ENCODE measurements at regions not wholly inside any gene's neighbourhood (a gene's known extent, or its start where the extent isn't known, plus 50 kb on each side); places are given as distances from the start of the nearest gene placed in this dataset.
"Not testable (repeated sequence)": the region's sequence is repeated elsewhere in the genome, so short reads cannot be mapped to it uniquely, and the experiment has no call there.

DNA sequence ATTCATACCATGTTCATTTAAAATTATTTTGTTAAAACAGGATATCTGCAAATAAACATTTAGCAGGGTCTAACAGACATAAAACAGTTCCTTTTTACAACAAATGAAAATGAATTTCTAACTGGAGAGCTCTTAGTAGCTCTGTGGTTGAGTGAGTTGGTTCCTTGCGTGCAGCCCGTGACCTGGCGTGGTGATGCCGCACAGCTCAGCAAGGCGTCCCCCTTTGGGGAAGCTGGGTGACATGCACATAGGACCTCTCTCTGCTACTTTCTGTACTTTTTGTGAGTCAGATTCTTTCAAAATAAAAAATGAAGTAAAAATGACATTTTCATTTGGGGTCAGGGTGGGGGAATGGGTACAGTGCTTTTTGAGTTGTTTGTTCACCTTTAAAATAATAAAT, 75.9 kb downstream of the NPIPB11 start:
- DNase-seq (ENCODE audit: low read depth in 1 of 2, low spot score in 1 of 2) = not testable (repeated sequence)

DNA sequence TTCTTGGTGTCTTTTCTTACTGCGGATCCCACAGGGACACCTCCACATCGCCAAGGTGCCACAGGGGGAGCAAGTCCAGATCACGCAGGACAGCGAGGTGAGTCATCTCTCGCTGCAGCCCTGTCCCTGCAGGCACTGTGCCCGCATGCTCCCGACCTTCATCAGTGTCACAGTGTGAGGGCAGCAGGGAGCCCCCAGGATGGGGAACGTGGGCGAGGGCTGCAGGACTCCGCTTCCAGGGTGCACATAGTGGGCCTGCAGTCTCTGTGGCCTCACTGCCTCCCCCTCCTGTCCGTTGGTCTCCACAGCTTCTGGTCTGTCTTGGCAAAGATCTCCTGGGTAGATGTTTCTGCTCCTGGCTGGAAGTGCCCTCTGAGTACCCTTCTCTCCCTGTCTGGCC, 78.0 kb downstream of the NPIPB11 start:
- not testable (repeated sequence) for DNase-seq (ENCODE audit: low read depth in 1 of 2, low spot score in 1 of 2)

DNA sequence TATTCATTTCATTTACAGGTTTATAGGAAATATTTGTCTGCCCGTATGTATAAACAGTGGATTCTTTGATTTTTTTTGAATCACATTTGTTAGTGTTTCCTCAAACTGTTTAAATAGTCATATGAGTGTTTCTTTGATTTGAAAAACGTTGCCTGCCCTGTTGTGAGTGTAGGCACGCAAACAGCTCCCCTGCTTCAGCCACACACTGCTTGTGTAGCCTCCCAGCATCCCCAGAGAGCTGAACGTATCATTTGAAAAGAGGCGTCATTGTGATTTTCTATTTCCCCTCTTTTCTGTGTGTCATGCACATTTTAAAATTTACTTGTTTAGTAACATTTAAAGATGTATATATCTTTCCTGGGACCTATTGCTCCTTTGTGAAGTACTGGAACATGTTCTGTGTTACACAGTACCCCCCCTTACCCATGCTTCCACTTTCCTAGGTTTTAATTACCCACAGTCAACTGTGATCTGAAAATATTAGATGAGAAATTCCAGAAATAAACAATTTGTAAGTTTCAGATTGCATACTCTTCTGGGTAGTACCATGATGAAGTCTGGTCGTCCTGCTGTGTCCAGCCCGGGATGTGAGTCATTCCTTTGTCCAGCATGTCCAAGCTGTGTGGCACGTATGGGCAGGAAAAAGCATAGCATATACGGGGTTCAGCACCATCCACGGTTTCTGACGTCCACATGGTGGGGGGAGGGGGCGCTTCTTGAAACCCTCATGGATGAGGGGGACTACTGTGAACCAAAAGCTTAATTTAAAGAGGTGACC, 78.7 kb downstream of the NPIPB11 start:
- DNase-seq (ENCODE audit: low read depth in 1 of 2, low spot score in 1 of 2) = not testable (repeated sequence)

DNA sequence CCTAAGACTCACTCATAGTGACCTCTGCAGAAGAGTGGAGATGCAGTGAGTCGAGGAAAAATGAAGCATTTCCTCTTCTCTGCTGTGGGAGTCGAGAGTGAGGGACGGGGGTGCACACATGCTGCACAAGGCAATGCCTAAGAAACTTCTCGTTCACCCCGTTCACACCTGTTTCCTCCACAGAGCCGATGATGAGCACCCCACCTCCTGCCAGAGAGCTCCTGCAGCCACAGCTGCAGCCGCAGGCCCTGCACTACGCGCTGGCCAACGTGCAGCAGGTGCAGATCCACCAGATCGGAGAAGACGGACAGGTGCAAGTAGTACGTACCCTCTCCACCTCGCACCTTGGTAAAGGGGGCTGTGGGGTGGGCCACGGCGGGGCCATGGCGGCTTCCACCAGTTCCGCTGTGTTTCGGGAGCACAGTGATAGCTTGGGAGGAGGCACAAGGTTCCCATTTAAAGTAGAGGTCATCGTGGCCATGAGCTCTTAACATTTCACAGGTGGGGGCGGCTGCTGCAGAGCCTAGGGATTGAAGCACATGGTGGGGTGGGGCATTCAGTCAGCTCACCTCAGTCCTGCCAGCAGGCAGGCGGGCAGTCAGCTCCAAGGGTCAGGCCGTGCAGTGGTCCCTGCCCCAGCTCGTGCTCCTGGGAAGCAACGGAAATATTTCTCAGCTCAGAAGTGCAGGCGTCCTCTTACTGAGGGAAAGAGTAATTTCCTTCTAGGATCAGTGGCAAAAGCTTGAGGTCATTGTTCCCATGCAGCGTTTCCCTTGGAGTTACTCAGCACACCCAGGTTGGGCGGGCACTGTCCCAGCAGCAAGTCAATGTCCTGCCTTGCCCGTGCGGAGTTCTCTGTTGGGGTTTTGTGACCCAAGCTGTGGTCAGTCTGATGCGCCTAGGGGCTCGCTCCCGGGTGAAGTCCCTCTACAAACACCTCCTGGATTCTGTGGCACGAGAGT, 80.1 kb downstream of the NPIPB11 start:
- not testable (repeated sequence) for DNase-seq (ENCODE audit: low read depth in 1 of 2, low spot score in 1 of 2)

DNA sequence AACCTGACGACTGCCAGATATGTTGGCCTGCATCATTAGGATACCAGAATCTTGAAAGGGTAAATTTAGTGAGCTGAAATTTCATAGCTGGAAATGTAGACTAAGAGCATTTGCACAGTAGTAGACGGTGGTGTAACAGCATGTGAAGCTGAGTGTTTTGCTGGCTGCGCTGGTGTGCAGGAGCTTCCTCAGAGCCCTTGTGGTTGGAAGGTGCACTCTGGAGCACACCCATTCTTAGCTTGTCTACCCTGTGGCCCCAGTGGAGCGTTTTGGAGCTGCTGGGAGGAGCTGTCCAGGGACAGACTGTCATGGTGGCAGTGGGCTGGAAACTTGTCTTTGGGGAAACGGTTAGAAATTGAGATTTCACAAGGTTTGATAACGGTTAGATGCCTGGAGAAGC, 82.8 kb downstream of the NPIPB11 start:
- not testable (repeated sequence) for DNase-seq (ENCODE audit: low read depth in 1 of 2, low spot score in 1 of 2)

DNA sequence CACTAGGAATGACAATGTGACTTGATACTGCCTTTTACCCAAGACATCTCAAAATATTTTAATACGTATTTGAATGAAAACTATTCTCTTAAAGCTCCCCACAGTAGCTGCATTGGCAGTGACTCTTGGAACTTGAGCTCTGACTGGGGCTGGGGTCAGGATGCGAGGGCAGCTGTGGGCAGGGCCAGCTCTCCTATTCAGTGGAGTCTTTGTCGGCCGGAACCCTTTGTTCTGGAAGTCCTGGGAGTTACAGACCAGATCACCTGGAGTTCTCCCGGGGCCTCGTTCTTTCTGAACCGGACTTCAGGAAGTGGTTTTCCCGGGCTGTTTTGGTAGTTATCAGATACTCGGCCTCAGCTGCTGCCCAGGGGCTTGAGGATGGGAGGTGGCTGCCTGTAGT, 84.9 kb downstream of the NPIPB11 start:
- no peak for DNase-seq (ENCODE audit: low read depth in 1 of 2, low spot score in 1 of 2)

DNA sequence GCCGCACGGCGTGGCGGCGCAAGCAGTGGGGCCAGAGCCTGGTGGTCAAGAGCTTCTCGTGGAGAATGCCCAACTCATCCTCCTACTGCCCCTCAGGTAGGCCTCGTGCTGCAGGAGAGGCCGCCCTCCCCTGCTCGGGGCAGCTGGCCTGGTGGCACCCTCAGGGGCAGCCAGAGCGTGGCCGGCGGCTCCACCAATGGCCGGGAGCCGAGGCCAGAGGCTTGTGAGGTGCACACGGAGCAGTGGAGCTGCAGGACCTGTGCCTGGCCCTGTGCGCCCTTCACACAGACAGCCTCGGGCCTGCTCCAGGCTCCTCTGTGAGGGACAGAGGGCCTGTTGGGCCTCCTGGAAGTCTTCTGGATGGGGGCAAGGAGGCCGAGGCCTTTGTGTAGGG, 85.5 kb downstream of the NPIPB11 start:
- no peak for DNase-seq (ENCODE audit: low read depth in 1 of 2, low spot score in 1 of 2)

DNA sequence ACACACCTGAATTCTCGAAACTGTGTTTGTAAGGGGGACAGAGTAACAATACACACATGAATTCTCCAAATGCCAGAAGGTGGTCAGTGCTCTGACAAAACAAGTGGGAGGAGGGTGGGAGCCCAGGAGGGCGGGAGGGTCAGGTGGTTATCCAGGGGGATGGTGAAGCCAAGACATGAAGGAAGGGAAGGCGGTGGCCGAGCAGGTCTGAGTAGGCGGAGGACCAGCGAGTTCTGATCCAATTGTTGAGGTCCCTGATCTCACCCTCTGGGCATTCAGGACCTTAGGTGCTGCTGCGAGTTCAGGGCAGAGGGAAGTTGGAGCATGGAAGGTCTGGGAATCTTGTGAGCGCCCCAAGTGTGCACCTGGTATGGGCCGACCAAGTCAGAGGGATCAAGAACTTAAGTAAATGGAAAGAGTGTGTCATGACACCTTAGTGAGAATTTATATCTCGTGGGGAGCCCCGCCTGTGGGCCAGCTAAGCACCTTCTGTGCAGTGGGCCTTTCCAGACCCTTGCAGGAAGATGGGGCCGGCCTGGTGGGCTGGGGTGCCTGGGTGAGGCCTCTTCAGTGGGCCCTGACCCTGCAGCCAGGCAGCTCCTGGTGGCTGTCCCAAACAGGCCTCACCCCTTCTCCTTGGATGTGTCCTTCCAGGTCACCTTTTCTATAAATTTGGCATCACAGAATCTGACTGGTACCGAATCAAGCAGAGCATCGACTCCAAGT, 86.1 kb downstream of the NPIPB11 start:
- DNase-seq (ENCODE audit: low read depth in 1 of 2, low spot score in 1 of 2) = no peak

DNA sequence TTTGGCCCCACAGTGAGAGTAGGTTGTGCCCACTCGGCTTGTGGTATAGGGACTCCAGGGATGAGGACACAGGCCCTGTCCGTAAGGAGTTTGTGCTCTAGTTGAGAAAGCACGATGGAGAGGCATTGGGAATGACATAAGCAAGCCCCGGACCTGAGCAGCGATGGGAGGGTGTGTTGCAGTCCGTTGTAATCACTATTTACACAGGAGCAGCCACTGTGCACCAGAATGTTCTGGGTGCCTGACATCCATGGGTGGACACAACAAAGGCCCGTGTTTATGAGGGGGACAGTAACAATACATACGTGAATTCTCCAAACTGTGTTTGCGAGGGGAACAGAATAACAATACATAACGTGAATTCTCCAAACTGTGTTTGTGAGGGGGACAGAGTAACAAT, 86.8 kb downstream of the NPIPB11 start:
- no peak for DNase-seq (ENCODE audit: low read depth in 1 of 2, low spot score in 1 of 2)

DNA sequence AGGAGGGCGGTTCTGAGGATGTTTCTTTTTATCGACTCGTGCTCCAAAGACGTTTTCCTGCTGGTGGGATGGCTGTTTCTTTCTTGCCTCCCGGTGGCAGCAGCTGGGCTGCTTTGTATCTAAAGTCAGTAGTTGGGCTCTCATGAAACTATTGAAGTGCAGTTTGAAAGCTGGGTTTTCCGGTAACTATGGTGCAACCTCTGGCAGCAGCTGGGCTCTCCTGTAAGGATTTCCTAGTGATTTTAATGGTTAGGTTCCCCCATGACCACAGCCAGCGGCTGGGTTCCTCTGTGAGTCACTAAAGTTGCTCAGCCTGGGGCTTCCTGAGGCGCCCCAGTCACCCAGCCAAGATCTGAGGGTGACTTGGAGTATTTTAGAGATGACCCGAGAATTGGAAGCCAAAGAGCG, 87.9 kb downstream of the NPIPB11 start:
- DNase-seq (ENCODE audit: low read depth in 1 of 2, low spot score in 1 of 2) = not testable (repeated sequence)

DNA sequence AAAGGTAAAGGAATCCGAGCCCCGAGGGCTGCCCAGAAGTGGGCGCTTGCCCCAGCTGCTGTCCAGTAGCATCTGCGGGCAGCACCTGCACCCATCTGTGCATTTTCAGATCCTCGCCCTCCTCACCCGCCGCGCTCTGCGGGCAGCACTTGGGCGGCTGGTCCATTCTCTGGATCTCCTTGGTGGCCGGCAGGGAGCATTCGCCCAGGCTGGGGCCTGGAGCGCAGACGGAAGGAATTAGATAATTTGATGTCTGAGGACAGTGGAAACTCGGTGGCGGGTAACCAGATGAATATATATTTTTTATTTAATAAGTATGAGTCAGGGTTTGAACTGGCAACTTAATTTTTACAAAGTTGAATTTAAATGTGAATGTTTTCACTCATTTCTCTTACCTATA, 88.5 kb downstream of the NPIPB11 start:
- DNase-seq (ENCODE audit: low read depth in 1 of 2, low spot score in 1 of 2) = no peak

DNA sequence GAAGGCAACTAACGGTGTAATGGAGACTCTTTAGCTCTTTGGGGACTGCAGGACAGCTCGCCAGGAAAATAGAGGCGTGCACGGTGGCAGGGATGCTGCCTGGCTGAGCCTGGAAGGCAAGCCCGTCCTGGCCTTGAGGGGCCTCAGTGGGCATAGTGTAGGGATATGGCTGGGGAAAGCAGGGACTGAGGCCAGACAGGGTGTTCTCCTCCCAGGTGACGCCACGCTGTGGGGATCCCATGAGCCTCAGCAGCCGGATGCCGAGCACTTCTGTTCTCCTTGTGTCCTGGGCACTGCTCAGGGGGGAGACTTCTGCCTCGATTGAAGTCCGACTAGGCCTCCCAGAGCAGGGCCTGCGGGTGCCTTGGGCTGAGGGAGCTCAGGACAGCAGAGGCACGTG, 89.2 kb downstream of the NPIPB11 start:
- no peak for DNase-seq (ENCODE audit: low read depth in 1 of 2, low spot score in 1 of 2)

DNA sequence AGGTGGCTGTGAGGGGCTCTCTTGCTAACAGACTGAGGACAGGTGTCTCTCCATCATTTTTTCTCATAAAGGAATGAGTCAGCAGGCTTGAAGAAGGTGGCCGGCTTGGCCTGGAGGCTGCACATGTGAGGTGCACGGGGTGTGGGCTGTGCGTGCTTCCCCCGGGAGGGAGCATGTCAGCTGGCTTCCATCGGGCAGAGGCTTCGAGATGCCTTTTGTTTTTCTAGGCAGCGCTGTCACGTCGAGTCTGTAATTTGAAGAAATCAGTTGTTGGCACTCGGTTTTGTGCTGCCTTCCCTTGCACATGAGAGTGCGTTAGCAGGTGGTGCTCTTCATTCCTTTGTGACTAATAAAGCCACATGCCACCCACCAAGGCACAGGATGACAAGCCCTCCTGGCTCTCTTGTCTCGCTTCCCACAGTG, 89.7 kb downstream of the NPIPB11 start:
- DNase-seq (ENCODE audit: low read depth in 1 of 2, low spot score in 1 of 2) = no peak

DNA sequence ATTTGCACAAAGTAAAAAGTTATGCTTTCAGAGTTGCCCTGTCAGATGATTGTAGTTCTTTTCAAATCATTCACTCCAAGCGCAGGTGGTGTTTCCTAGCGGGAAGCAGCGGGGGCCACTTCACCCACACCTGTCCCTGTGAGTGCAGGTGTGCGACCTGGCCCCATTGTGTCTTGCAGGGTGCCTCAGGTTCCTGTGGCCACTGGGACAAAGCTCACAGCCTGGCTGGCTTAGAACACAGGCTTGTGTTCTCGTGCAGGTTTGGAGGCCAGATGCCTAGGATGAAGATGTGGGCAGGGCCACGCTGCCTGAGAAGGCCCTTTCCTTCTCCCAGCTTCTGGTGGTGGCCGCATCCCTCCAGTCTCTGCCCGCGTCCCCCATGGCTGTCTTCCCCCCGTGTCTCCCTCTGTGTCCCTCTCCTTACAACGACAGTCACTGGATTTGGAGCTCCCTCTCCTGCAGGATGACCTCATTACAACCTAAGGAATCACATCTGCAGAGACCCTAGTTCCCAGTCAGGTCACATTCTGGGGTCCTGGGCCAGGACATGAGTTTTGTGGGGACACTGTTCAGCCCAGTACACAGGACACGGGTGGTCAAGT, 90.5 kb downstream of the NPIPB11 start:
- DNase-seq (ENCODE audit: low read depth in 1 of 2, low spot score in 1 of 2) = no peak

DNA sequence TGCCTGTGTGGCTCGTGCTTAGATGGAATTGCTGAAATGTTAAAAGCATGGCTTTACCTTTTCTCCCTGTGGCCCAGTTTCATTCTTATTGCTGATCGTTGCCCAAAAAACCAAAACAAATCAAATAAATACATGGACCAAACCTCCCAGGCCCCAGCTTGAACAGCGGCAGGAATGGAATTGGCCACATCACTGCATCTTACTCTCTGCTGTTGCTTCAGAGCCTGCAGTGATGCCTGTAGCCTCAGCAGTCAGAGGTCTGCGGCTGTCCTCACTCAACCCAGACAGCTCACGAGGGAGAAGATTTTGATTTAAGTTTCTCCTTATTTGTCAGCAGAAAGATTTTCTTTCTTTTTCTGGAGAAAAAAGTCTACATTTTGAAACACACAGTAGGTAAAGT, 91.5 kb downstream of the NPIPB11 start:
- DNase-seq (ENCODE audit: low read depth in 1 of 2, low spot score in 1 of 2) = no peak

DNA sequence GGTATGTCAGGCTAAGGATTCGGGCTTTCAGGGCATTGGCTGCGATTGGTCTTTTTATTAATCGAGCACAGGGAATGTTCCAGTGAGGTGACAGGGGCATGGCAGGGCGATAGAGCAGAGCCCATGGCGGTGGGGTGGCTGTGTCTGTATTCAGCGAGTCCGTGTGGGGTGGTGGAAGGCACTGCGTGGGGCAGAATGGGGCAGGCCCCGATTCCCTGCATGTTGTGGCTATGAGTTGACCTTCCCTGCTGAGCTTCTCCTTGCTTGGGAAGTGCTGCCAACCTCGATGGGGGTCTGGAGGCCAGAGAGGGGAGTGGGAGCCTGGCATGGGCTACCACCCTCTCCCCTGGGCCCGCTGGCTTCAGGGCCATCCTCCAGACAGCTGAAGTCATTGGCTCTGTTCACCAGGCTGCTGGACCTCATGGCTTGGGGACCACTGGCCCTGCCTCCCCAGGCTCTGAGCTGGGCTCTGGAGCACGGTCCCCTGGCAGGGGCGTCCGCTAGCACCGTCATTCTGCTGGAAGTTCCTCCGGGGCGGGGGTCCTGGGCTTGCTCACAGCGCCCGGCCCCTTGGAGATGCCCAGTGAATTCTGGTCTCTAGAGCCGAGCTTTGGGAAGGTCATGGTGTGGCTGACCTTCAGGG, 92.1 kb downstream of the NPIPB11 start:
- no peak for DNase-seq (ENCODE audit: low read depth in 1 of 2, low spot score in 1 of 2)

DNA sequence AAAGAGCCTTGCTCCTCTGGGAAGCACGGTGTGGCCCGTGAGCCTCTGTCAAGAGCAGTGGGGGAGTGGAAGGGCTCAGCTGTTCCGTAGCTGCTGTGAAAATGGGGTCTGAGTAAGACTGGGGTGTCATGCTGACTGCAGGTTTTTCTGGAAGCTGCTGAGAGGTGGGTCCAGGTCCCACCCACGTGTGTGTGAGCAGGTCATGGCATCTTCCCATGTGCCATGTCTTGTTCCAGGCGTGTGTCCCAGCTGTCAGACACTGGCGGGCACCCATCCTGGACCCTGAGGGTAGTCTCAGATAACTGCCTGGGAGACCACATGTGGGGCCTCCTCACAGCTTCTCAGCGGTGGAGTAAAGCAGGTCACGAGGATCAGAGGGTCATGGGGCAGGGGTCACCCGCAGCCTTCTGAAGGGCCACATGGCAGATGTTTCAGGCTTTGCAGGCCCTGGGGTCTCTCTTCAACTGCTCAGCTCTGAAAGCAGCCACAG, 92.9 kb downstream of the NPIPB11 start:
- DNase-seq (ENCODE audit: low read depth in 1 of 2, low spot score in 1 of 2) = no peak

DNA sequence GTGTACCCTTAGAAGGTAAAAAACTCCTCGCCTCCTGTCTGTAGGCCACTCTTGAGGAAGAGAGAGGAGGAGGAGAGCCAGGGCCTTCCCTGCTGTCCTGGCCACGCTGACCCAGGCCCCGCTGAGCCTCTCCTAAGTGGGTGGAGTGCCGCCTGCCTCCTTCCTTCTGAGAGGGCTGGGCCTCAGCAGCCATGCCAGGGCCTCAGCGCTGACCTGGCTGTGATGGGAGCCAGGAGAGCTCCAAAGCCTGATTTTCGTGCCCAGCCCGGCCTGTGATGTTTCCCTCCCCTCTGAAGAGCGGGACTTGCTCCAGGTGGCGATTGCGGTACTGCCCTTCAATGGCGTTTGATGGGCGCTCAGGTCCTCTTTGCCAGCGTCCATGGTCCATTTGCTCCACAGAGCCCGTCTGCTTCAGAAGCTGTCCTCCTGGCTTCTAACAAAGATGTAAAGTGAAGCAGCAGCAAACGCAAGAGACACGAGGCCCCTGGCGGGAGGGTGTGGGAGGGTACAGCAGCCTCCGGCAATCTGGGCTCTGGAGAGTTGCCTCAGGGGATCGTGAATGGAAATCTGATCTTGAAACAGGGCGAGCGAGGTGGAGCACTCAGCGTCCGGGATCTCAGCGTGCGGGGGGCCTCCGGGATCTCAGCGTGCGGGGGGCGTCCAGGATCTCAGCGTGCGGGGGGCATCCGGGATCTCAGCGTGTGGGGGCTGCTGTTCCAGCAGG, 93.5 kb downstream of the NPIPB11 start:
- no peak for DNase-seq (ENCODE audit: low read depth in 1 of 2, low spot score in 1 of 2)

DNA sequence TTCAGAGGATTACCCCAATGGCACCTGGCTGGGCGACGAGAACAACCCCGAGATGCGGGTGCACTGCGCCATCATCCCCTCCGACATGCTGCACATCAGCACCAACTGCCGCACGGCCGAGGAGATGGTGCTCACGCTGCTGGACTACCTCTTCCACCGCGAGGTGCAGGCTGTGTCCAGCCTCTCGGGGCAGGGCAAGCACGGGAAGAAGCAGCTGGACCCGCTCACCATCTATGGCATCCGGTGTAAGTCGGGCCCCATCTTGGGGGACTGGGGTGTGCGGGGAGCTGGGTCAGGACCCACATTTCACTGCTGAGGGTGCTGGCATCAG, 94.2 kb downstream of the NPIPB11 start:
- DNase-seq (ENCODE audit: low read depth in 1 of 2, low spot score in 1 of 2) = not testable (repeated sequence)
